NCI-H2081 treated with DMSO at 0.1 percent for 48 hours (cell line): ENCODE measurements at regions not wholly inside any gene's neighbourhood (a gene's known extent, or its start where the extent isn't known, plus 50 kb on each side); places are given as distances from the start of the nearest gene placed in this dataset.

Experiments used
- DNase-seq: peaks from one replicate; lab custom pipeline; 2025; lab: John Stamatoyannopoulos, UW

DNA sequence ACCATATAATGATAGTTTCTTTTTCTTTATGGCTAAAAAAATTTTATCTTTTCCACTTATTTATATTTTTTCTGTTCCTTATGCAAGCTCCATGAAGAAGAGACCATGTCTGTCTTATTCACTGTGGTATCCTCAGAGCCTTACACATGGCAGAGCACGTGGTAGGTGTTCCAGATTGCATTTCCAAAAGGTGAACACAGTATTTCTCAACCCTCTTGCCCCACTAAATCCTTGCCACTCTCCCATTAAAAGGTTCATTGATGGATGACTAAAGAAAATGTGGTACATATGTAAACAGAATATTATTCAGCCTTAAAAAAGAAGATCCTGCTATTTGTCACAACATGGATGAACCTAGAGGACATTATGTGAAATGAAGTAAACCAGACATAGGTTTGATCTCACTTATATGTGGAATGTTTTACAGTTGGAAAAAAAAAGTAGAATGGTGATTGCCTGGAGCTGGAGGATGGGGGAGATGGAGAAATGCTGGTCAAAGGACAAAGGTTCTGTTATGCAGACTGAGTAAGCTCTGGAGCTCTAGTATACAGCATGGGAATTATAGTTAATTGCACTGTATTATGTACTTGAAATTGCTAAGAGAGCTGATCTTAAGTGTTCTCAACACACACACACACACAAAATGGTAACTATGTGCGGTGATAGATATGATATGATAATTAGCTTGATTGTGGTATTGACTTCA lies 266.7 kb downstream of the CNTN3 start:
- no peak for DNase-seq

GRCh38 chr3:74346896-74347295 lies 267.6 kb downstream of the CNTN3 start:
- no peak for DNase-seq

- no peak for DNase-seq
Measured at GRCh38 chr3:74345701-74346100, 268.8 kb downstream of the CNTN3 start.

DNA sequence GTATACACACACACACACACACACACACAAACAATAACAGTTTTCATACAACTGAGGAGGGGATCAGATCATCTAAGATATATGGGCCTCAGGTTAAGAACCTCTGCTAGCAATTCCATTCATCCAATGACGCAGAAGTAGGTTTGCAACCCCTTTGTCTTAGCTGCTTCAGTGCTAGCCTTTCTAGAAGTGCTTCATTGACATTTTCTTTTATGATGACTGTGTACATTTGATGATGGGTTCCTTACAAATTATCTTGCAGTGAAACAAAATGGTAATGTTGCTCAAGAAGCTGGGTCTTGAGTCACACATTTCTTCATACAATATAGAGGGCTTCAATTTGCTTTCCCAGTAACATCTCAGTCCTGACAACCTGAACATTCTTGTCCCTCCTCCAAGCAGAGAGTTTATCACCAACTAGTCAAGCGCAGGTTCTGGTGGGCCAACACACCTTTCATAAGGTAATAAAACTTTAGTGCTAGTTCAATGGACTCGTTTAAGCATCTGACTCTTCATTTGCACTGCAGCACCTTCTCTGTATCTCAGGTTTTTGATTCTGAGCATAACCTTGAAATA lies 269.5 kb downstream of the CNTN3 start:
- DNase-seq: no peak

GRCh38 chr3:74343391-74343790 lies 271.1 kb downstream of the CNTN3 start:
- DNase-seq: no peak

GRCh38 chr3:74338998-74339397 lies 275.5 kb downstream of the CNTN3 start:
- no peak for DNase-seq

- DNase-seq: no peak
Measured at GRCh38 chr3:74332165-74332564, 282.3 kb downstream of the CNTN3 start.

GRCh38 chr3:74331711-74332110 lies 282.7 kb downstream of the CNTN3 start:
- DNase-seq: no peak

DNA sequence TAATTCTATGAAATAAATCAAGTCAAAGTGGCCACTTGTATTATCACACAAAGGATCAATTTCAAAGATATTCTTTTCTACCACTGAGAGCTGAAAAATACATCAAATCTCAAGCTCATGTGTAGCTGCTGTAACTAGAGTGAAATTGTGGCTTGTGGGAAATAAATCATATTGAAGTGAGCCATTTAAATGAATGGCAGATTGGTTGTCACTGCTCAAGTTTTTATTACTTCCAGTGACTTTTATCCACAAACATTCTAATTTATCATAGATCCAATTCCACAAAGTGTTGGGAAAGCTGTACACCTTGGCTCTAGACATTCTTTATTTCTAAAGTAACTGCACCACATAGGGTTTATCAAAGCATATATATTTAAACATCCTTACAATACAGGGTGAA lies 285.4 kb downstream of the CNTN3 start:
- DNase-seq: no peak

DNA sequence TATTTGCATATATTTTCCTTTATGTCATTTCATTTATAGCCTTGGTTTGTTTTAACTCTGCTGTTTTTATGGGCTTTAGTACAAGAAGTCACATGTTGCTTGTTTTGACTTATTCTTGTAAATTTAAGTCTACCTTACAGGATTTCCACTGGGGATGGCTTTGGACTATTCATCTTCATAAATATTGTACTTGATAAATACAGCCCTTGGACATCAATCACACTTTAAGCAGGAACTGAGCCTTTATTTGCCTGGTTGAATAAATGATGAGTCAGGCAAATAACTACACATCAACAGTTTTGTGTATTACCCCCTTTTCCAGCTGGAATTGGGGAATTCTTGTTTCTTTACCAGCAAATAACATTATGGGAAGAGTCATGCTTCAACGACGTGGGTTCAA lies 286.0 kb downstream of the CNTN3 start:
- DNase-seq: no peak

- no peak for DNase-seq
Measured at GRCh38 chr3:74315291-74315690, 299.2 kb downstream of the CNTN3 start.

GRCh38 chr3:74314696-74315095 lies 299.8 kb downstream of the CNTN3 start:
- no peak for DNase-seq

- DNase-seq: no peak
Measured at GRCh38 chr3:74309716-74310115, 304.7 kb downstream of the CNTN3 start.

- no peak for DNase-seq
Measured at GRCh38 chr3:74304424-74304823, 310.0 kb downstream of the CNTN3 start.

GRCh38 chr3:74303711-74304110 lies 310.7 kb downstream of the CNTN3 start:
- DNase-seq: no peak

- no peak for DNase-seq
Measured at GRCh38 chr3:74302969-74303368, 311.5 kb downstream of the CNTN3 start.

DNA sequence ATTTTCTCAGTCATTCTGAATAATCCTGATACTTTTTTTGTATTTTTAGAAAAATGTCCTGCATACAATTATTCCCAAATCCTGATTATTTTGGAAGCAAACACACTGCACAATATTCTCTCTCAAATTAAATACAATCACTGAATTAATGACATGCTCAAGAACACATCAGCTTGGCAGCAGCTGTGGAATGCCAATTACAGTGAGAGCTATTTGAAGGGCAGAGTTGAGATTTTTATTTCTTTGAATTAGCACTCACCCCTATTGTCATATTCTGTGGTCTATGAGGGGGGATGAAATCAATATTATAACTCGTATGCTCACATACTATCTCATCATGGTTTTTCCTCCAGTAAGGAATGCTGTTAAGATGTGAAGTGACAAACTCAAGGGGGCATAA lies 312.2 kb downstream of the CNTN3 start:
- no peak for DNase-seq

GRCh38 chr3:74301056-74301455 lies 313.4 kb downstream of the CNTN3 start:
- DNase-seq: peak; percentile 9

GRCh38 chr3:74295479-74295878 lies 319.0 kb downstream of the CNTN3 start:
- no peak for DNase-seq

GRCh38 chr3:74288761-74289160 lies 325.7 kb downstream of the CNTN3 start:
- DNase-seq: no peak

DNA sequence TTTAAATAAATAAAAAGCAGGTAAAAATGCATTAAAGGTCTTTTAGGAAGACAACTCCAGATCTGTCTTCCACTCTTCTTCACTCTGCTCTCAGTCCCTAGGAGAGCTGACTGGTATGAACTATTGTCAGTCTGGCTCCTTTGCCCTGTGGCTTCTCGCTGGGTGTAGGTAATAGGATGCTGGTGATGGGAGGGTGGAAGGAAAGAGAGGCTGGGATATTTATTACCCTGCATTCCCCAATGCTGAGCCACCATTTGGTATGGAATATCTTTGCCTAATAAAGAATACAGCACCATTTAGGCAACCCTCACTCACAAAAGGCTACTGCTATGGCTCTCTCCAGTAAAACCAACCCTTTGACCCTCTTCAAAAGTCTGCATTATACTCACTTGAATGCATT lies 326.9 kb downstream of the CNTN3 start:
- DNase-seq: no peak

- DNase-seq: no peak
Measured at GRCh38 chr3:74282202-74282601, 332.3 kb downstream of the CNTN3 start.

DNA sequence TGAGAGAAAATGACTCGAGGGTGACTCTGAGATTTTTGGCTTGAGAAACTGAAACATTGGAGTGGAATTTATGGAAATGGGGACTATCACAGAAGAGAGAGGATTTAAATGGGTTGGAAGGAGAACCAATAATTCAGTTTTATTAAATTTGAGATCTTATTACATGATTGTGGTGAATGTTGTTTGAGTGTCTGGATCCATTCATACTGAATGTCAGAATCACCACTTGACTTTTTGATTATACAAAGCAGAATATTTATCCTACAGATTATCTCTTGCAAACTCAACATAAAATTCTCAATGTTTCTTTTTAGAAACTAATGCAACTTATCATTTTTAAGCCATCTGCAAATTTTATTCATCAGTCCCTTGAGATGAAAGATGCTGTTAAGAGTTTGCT lies 332.8 kb downstream of the CNTN3 start:
- DNase-seq: no peak
